ENCODE measurements at regions not wholly inside any gene's neighbourhood (a gene's known extent, or its start where the extent isn't known, plus 50 kb on each side); places are given as distances from the start of the nearest gene placed in this dataset.

- TF ChIP-seq POLR2A (IDR thresholded peaks at IDR 0.05) (no peak), CTCF (IDR thresholded peaks at IDR 0.05) (no peak), POLR2AphosphoS5 (IDR thresholded peaks at IDR 0.05) (no peak), EP300 (IDR thresholded peaks at IDR 0.05) (no peak)
Observed at GRCh38 chr2:153417077-153417476, 61.5 kb downstream of the RPRM start.
